ENCODE measurements at regions not wholly inside any gene's neighbourhood (a gene's known extent, or its start where the extent isn't known, plus 50 kb on each side); places are given as distances from the start of the nearest gene placed in this dataset. TPM values are rescaled to one million over a fixed set of nuclear protein-coding genes. Genes with fewer than 3 reads are reported as not detected.

DNA sequence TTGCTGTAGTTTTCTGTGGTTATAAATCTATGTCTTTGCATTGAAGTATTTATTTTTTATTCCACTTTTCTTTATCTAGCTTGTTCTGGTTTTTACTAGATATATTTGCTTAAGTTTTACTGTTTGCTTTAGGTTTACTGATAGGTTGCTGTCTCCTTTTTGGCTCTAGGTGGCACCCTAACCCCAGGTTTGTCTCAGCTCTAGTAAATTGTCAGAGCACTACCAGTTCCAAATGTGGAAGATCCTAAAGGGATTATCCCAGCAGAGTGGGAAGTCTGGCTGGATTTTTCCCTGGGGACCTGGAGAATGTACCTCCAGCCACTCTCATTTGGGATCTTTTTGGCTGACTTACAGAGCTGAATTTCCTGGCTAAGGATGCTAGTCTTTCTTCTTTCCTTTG is 106.1 kb downstream of the PBDC1 start:
- CTCF ChIA-PET (ENCODE audit: unreplicated experiment), result no interaction called here
- intact Hi-C loops (cut with micrococcal nuclease; ENCODE audit: unreplicated experiment), result loop anchor here (5.0 kb wide), 1 partner anchor 178 kb away; no protein-coding TSS in a partner anchor
- H3K4me1 ChIP-seq (ENCODE audit: insufficient read depth, low read length, poor library complexity, severe bottlenecking), result no peaks in the 10 kb centered on the region

More for the DNA sequence above, 106.1 kb downstream of the PBDC1 start:
- Histone ChIP-seq H3K4me3 (ENCODE audit: low read depth, low read length, poor library complexity, severe bottlenecking) (no peak overlapping the region), H2AFZ (ENCODE audit: low read length) (no peak overlapping the region), H3K4me2 (ENCODE audit: low read length) (no peak overlapping the region), H3K36me3 (ENCODE audit: insufficient read depth, low read length) (no peaks in the 10 kb centered on the region), H3K79me2 (ENCODE audit: insufficient read depth, low read depth, low read length) (no peaks in the 10 kb centered on the region), H3K9me2 (ENCODE audit: insufficient read depth, low read length) (no peaks in the 10 kb centered on the region), H3K9me3 (ENCODE audit: low read length) (no peaks in the 10 kb centered on the region), H3K27ac (ENCODE audit: low read depth, low read length, poor library complexity, severe bottlenecking) (no peak overlapping the region), H4K20me1 (ENCODE audit: insufficient read depth, low read length) (no peaks in the 10 kb centered on the region)
- POLR2A ChIA-PET, result interaction anchor here (0.5 kb wide), 1 partner anchor 59 kb away, joined by 3 read pairs; no protein-coding TSS in a partner anchor
- TF ChIP-seq, protein P1, sequence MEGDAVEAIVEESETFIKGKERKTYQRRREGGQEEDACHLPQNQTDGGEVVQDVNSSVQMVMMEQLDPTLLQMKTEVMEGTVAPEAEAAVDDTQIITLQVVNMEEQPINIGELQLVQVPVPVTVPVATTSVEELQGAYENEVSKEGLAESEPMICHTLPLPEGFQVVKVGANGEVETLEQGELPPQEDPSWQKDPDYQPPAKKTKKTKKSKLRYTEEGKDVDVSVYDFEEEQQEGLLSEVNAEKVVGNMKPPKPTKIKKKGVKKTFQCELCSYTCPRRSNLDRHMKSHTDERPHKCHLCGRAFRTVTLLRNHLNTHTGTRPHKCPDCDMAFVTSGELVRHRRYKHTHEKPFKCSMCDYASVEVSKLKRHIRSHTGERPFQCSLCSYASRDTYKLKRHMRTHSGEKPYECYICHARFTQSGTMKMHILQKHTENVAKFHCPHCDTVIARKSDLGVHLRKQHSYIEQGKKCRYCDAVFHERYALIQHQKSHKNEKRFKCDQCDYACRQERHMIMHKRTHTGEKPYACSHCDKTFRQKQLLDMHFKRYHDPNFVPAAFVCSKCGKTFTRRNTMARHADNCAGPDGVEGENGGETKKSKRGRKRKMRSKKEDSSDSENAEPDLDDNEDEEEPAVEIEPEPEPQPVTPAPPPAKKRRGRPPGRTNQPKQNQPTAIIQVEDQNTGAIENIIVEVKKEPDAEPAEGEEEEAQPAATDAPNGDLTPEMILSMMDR (conservative IDR thresholded peaks at IDR 0.05; ENCODE audit: low read length), result peak; percentile 77
- TF ChIP-seq EZH2phosphoT487 (IDR thresholded peaks at IDR 0.05; ENCODE audit: borderline replicate concordance, low read depth, low read length), result no peak
- no TSS peak for BruUV-seq (replicated peaks)
- DNase-seq (ENCODE audit: low spot score), result peak; percentile 37

Small RNAs in the stretch of these regions (small RNA-seq; reads per million reads assigned to genes)
- not detected for gene RNU6-867P
